ENCODE measurements at regions not wholly inside any gene's neighbourhood (a gene's known extent, or its start where the extent isn't known, plus 50 kb on each side); places are given as distances from the start of the nearest gene placed in this dataset.

- Mint-ChIP-seq H3K4me1 (ENCODE audit: low read depth) (peaks cover 75% of the 10 kb centered on the region), H3K36me3 (ENCODE audit: low read depth) (no peaks in the 10 kb centered on the region), H3K27ac (no peak overlapping the region)
Observed at GRCh38 chr5:96318569-96319110, 114.4 kb downstream of the PCSK1 start.

DNA sequence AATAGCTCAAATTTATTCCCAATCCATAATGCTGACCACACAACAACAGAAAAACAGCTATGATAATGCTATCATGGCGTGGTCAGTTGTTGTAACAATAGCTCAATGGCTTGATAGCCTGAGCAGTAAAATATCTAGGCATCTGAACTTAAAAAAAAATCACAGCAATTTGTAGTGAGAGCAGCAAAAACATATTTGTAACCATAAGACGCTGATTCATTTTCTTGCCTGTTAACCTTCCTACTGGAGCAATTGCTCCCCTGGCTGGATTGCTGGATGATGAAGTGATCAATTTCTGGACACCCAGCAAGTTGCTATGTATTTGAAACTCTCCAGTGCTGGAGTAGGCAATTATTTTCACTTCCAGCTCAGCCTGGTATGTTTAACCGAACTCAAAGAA is 115.1 kb downstream of the PCSK1 start:
- H3K36me3 Mint-ChIP-seq (ENCODE audit: low read depth), result no peaks in the 10 kb centered on the region
- H3K27ac Mint-ChIP-seq, result no peak overlapping the region
- H3K27me3 Mint-ChIP-seq (ENCODE audit: insufficient read depth), result peaks cover 1% of the 10 kb centered on the region
- no peak for DNase-seq
- H3K4me3 Mint-ChIP-seq, result no peak overlapping the region
- H3K9me3 Mint-ChIP-seq, result no peaks in the 10 kb centered on the region
- H3K4me1 Mint-ChIP-seq (ENCODE audit: low read depth), result peaks cover 68% of the 10 kb centered on the region
- TF ChIP-seq, protein P1, sequence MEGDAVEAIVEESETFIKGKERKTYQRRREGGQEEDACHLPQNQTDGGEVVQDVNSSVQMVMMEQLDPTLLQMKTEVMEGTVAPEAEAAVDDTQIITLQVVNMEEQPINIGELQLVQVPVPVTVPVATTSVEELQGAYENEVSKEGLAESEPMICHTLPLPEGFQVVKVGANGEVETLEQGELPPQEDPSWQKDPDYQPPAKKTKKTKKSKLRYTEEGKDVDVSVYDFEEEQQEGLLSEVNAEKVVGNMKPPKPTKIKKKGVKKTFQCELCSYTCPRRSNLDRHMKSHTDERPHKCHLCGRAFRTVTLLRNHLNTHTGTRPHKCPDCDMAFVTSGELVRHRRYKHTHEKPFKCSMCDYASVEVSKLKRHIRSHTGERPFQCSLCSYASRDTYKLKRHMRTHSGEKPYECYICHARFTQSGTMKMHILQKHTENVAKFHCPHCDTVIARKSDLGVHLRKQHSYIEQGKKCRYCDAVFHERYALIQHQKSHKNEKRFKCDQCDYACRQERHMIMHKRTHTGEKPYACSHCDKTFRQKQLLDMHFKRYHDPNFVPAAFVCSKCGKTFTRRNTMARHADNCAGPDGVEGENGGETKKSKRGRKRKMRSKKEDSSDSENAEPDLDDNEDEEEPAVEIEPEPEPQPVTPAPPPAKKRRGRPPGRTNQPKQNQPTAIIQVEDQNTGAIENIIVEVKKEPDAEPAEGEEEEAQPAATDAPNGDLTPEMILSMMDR (IDR thresholded peaks at IDR 0.05), result no peak

More at GRCh38 chr5:96318569-96319110, 114.4 kb downstream of the PCSK1 start:
- H3K9me3 Mint-ChIP-seq, result no peaks in the 10 kb centered on the region
- DNase-seq, result no peak
- TF ChIP-seq, protein P1 (IDR thresholded peaks at IDR 0.05), result no peak
- peaks cover 1% of the 10 kb centered on the region for H3K27me3 Mint-ChIP-seq (ENCODE audit: insufficient read depth)
- no peak overlapping the region for H3K4me3 Mint-ChIP-seq

DNA sequence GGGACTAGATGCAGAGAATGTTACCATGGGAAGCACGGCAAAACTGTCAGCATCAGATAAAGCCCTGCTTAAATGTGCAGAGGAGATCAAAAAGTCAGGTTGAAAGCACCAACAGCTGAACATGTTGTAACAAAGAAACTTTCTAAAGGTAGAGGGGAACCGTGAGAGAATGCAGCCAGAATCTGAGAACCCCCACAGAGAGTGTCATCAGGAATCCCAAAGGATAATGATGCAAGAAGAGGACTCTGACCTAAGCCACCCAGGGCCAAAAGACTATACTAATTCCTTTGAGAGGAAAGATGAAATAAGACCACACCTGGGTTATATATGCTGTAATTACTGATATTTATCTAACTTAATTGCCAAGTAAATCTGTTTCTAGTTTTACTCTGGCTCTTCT is 116.6 kb downstream of the PCSK1 start:
- H3K4me3 Mint-ChIP-seq, result no peak overlapping the region
- no peaks in the 10 kb centered on the region for H3K9me3 Mint-ChIP-seq
- H3K27me3 Mint-ChIP-seq (ENCODE audit: insufficient read depth), result peaks cover 1% of the 10 kb centered on the region
- DNase-seq, result no peak
- peaks cover 59% of the 10 kb centered on the region for H3K4me1 Mint-ChIP-seq (ENCODE audit: low read depth)
- peaks cover 8% of the 10 kb centered on the region; the same call in 1 of the 2 replicates for H3K36me3 Mint-ChIP-seq (ENCODE audit: low read depth)
- TF ChIP-seq, protein P1 (IDR thresholded peaks at IDR 0.05), result no peak
- no peak overlapping the region; the same call in 1 of the 2 replicates for H3K27ac Mint-ChIP-seq

DNA sequence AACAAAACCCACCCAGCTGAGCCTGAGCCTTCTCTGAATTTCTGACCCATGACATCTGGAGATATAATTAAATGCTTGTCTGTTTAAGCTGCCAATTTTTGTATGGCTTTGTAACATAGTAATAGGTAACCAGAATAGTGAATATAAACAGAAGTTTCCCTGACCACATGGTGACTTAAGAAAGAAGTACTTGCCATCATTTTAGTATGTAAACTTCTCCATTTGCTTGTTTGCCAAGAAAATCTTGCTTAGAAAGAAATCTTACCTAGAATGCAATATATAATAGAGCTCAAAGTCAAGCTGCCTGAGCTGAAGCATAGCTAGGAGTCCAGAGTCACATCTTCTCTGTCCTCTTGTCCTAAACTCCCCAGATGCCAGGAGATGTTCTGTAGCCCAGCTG is 117.0 kb downstream of the PCSK1 start:
- H3K36me3 Mint-ChIP-seq (ENCODE audit: low read depth), result peaks cover 12% of the 10 kb centered on the region
- peaks cover 1% of the 10 kb centered on the region for H3K27me3 Mint-ChIP-seq (ENCODE audit: insufficient read depth)
- H3K9me3 Mint-ChIP-seq, result peaks cover 4% of the 10 kb centered on the region
- no peak overlapping the region for H3K4me3 Mint-ChIP-seq
- TF ChIP-seq, protein P1 (IDR thresholded peaks at IDR 0.05), result no peak
- DNase-seq, result no peak
- H3K4me1 Mint-ChIP-seq (ENCODE audit: low read depth), result peaks cover 54% of the 10 kb centered on the region
- no peak overlapping the region; the same call in 1 of the 2 replicates for H3K27ac Mint-ChIP-seq

- Mint-ChIP-seq H3K4me3 (no peak overlapping the region), H3K4me1 (ENCODE audit: low read depth) (peaks cover 48% of the 10 kb centered on the region), H3K27me3 (ENCODE audit: insufficient read depth) (no peaks in the 10 kb centered on the region; the same call in 1 of the 2 replicates), H3K27ac (no peak overlapping the region), H3K36me3 (ENCODE audit: low read depth) (peaks cover 18% of the 10 kb centered on the region), H3K9me3 (peaks cover 10% of the 10 kb centered on the region)
- DNase-seq, result no peak
- TF ChIP-seq, protein P1 (IDR thresholded peaks at IDR 0.05), result no peak
Observed at GRCh38 chr5:96315431-96315830, 117.6 kb downstream of the PCSK1 start.

All from HFFc6 (cell line).